ENCODE measurements at regions not wholly inside any gene's neighbourhood (a gene's known extent, or its start where the extent isn't known, plus 50 kb on each side); places are given as distances from the start of the nearest gene placed in this dataset.

DNA sequence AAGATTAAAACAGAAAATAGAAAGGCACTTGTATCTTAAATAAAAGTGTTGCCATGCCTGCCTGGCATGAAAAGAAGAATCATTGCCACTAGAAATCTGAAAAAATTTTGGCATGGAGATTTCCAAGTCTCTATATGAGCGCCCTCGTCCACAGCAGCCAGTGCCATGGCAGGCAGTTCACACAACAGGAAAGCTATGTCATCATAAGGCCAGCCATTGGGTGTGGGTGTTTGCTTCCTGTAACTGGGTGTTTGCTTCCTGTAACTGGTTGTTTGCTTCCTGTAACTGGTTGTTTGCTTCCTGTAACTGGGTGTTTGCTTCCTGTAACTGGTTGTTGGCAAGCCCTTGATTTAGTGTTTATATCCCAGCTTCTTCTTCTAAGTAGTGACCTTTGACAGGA, 446.7 kb downstream of the IRX1 start:
- TF ChIP-seq, protein P1, sequence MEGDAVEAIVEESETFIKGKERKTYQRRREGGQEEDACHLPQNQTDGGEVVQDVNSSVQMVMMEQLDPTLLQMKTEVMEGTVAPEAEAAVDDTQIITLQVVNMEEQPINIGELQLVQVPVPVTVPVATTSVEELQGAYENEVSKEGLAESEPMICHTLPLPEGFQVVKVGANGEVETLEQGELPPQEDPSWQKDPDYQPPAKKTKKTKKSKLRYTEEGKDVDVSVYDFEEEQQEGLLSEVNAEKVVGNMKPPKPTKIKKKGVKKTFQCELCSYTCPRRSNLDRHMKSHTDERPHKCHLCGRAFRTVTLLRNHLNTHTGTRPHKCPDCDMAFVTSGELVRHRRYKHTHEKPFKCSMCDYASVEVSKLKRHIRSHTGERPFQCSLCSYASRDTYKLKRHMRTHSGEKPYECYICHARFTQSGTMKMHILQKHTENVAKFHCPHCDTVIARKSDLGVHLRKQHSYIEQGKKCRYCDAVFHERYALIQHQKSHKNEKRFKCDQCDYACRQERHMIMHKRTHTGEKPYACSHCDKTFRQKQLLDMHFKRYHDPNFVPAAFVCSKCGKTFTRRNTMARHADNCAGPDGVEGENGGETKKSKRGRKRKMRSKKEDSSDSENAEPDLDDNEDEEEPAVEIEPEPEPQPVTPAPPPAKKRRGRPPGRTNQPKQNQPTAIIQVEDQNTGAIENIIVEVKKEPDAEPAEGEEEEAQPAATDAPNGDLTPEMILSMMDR (IDR thresholded peaks at IDR 0.05; ENCODE audit: borderline replicate concordance, extremely low read depth, insufficient read depth): no peak
- Histone ChIP-seq H3K4me1 (ENCODE audit: control insufficient read depth in 2 of 3, insufficient read depth in 2 of 3, low read depth in 1 of 3, low read length in 3 of 3) (no peaks in the 10 kb centered on the region), H3K9me3 (ENCODE audit: control insufficient read depth in 2 of 3, insufficient read depth in 1 of 3, low read length in 3 of 3) (no peaks in the 10 kb centered on the region), H3K36me3 (ENCODE audit: control insufficient read depth in 2 of 3, insufficient read depth in 3 of 3, low read length in 3 of 3) (no peaks in the 10 kb centered on the region), H3K4me3 (ENCODE audit: low read length in 3 of 3) (no peak overlapping the region), H3K27ac (ENCODE audit: low read depth in 2 of 2, low read length in 2 of 2) (peak overlapping the region in 1 of 2 donors; percentile 30), H3K9ac (ENCODE audit: low read length in 3 of 3) (no peak overlapping the region), H3K27me3 (ENCODE audit: control insufficient read depth, insufficient read depth, low read length) (no peaks in the 10 kb centered on the region)
- no peak for DNase-seq
- no peak for FAIRE-seq
- intact Hi-C loops (cut with DNase I): no loop called here

DNA sequence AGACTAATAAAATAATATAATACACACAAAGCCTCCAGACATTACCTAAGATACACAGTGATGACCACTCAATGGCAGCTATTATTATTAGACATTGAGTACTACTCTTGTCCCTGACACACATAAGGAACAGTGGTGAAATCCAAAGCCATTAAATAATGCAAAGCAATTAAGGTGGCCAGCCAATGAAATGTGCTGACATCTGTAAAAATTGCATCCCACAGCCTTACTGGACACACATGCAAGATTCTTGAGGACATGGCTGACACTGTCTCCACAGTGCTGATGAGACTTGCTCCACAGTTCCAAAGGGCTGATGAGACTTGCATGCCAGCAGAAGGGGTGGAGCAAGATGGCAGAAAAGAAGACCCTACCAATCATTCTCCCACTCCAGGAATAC, 447.5 kb downstream of the IRX1 start:
- FAIRE-seq (no peak), DNase-seq (no peak)
- Histone ChIP-seq H3K9me3 (ENCODE audit: control insufficient read depth in 2 of 3, insufficient read depth in 1 of 3, low read length in 3 of 3) (no peaks in the 10 kb centered on the region), H3K9ac (ENCODE audit: low read length in 3 of 3) (no peak overlapping the region), H3K4me1 (ENCODE audit: control insufficient read depth in 2 of 3, insufficient read depth in 2 of 3, low read depth in 1 of 3, low read length in 3 of 3) (no peaks in the 10 kb centered on the region), H3K27ac (ENCODE audit: low read depth in 2 of 2, low read length in 2 of 2) (no peak overlapping the region), H3K36me3 (ENCODE audit: control insufficient read depth in 2 of 3, insufficient read depth in 3 of 3, low read length in 3 of 3) (no peaks in the 10 kb centered on the region), H3K4me3 (ENCODE audit: low read length in 3 of 3) (no peak overlapping the region), H3K27me3 (ENCODE audit: control insufficient read depth, insufficient read depth, low read length) (no peaks in the 10 kb centered on the region)
- intact Hi-C loops (cut with DNase I): no loop called here
- TF ChIP-seq, protein P1 (IDR thresholded peaks at IDR 0.05; ENCODE audit: borderline replicate concordance, extremely low read depth, insufficient read depth): no peak

DNA sequence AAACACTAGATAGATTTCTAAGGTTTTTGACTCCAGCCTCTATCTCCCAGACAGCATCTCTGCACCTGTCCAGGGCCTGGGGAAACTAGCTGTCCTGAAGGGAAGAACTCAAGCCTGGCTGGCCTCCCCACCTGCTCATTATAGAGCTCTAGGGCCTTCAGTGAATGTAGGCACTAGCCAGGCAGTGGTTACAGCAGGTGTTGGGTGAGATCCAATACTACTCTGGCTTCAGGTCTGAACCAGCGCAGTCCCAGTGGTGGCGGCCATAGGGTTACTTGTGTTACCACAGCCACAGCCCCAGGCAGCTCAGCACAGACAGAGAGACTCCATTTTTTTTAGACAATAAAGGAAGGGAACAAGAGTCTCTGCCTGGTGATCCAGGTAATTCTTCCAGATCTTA, 449.2 kb downstream of the IRX1 start:
- DNase-seq (no peak), FAIRE-seq (no peak)
- no peaks in the 10 kb centered on the region for H3K27me3 ChIP-seq (ENCODE audit: control insufficient read depth, insufficient read depth, low read length)
- H3K9me3 ChIP-seq (ENCODE audit: control insufficient read depth in 2 of 3, insufficient read depth in 1 of 3, low read length in 3 of 3): no peaks in the 10 kb centered on the region
- TF ChIP-seq, protein P1 (IDR thresholded peaks at IDR 0.05; ENCODE audit: borderline replicate concordance, extremely low read depth, insufficient read depth): no peak
- H3K36me3 ChIP-seq (ENCODE audit: control insufficient read depth in 2 of 3, insufficient read depth in 3 of 3, low read length in 3 of 3): no peaks in the 10 kb centered on the region
- no peak overlapping the region for H3K9ac ChIP-seq (ENCODE audit: low read length in 3 of 3)
- H3K27ac ChIP-seq (ENCODE audit: low read depth in 2 of 2, low read length in 2 of 2): no peak overlapping the region
- no peaks in the 10 kb centered on the region for H3K4me1 ChIP-seq (ENCODE audit: control insufficient read depth in 2 of 3, insufficient read depth in 2 of 3, low read depth in 1 of 3, low read length in 3 of 3)
- H3K4me3 ChIP-seq (ENCODE audit: low read length in 3 of 3): no peak overlapping the region
- intact Hi-C loops (cut with DNase I): no loop called here

DNA sequence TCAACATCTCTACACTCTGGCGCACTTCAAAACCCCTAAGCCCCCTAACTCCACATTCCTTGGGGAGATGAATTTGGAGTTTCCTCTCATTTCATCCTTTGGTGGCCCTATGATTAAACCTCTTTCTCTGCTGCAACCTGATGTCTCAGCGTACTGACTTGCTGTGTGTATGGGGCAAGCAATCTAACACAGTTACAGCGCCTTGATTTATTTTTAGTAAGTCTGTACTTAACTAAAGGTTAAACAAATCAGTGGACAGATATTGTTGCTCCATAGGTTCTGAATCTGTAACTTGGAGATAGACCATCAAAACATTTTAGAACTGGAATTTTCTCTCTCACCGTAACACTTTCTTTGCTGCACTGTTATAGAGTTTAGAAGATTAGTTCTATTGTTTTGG, 452.8 kb downstream of the IRX1 start:
- DNase-seq (no peak), FAIRE-seq (no peak)
- Histone ChIP-seq H3K9ac (ENCODE audit: low read length in 3 of 3) (no peak overlapping the region), H3K27me3 (ENCODE audit: control insufficient read depth, insufficient read depth, low read length) (no peaks in the 10 kb centered on the region), H3K4me1 (ENCODE audit: control insufficient read depth in 2 of 3, insufficient read depth in 2 of 3, low read depth in 1 of 3, low read length in 3 of 3) (no peaks in the 10 kb centered on the region), H3K4me3 (ENCODE audit: low read length in 3 of 3) (no peak overlapping the region), H3K9me3 (ENCODE audit: control insufficient read depth in 2 of 3, insufficient read depth in 1 of 3, low read length in 3 of 3) (no peaks in the 10 kb centered on the region), H3K27ac (ENCODE audit: low read depth in 2 of 2, low read length in 2 of 2) (no peak overlapping the region), H3K36me3 (ENCODE audit: control insufficient read depth in 2 of 3, insufficient read depth in 3 of 3, low read length in 3 of 3) (no peaks in the 10 kb centered on the region)
- intact Hi-C loops (cut with DNase I): no loop called here
- TF ChIP-seq, protein P1 (IDR thresholded peaks at IDR 0.05; ENCODE audit: borderline replicate concordance, extremely low read depth, insufficient read depth): no peak

All from kidney (tissue), 13 donors.